ENCODE measurements at regions not wholly inside any gene's neighbourhood (a gene's known extent, or its start where the extent isn't known, plus 50 kb on each side); places are given as distances from the start of the nearest gene placed in this dataset.

DNA sequence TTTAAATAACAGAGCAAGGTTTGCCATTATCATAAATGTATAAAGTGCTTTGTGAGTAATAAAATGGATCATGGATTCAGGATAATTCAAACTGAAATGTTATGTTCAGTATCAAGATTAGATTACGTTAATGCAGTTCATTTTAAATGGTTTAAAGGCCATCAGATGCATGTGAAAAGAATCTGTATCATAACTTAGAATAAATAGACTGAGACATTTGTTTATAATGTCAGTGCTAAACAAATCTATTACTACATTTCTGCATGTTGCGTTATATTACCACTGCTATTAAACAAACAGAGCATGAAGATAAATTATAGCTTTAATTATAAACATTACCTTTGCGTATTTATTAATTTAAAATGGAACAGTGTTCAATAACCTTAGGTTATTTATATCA lies 160.2 kb downstream of the TOX3 start:
- TF ChIP-seq, protein P1, sequence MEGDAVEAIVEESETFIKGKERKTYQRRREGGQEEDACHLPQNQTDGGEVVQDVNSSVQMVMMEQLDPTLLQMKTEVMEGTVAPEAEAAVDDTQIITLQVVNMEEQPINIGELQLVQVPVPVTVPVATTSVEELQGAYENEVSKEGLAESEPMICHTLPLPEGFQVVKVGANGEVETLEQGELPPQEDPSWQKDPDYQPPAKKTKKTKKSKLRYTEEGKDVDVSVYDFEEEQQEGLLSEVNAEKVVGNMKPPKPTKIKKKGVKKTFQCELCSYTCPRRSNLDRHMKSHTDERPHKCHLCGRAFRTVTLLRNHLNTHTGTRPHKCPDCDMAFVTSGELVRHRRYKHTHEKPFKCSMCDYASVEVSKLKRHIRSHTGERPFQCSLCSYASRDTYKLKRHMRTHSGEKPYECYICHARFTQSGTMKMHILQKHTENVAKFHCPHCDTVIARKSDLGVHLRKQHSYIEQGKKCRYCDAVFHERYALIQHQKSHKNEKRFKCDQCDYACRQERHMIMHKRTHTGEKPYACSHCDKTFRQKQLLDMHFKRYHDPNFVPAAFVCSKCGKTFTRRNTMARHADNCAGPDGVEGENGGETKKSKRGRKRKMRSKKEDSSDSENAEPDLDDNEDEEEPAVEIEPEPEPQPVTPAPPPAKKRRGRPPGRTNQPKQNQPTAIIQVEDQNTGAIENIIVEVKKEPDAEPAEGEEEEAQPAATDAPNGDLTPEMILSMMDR (IDR thresholded peaks at IDR 0.05): no peak
- H3K4me3 ChIP-seq: no peak overlapping the region
- DNase-seq: no peak
- no peak overlapping the region for H3K27ac ChIP-seq
- no peak for ATAC-seq
- no peaks in the 10 kb centered on the region for H3K36me3 ChIP-seq (ENCODE audit: insufficient read depth in 1 of 2, low read depth in 1 of 2)
- intact Hi-C loops (cut with DNase I): no loop called here
- no peaks in the 10 kb centered on the region for H3K27me3 ChIP-seq (ENCODE audit: insufficient read depth in 3 of 3, low read length in 2 of 3)
- H3K4me1 ChIP-seq: no peaks in the 10 kb centered on the region
- no peaks in the 10 kb centered on the region for H3K9me3 ChIP-seq
- 89 to 92% (median 92%) methylated on average over 3 of the region's 3 CpGs for WGBS, 3 donors

DNA sequence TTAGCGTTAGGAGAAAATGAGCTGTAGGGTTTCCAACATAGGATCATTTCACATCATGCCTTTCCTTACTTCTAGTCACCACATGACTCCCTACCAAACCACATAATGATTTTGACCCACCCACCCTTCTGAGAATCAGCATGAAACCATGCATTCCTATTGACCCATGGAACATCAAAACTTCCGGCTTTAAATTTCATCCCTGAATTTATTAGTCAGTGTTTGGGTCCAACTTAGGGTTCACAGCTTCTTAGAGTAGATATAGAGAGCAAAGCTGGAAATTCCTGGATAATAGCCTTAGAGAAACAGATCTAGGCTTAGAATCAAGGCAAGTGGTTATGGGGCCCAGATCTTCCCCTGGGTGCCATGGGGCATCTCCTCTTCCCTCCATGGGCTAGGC lies 162.6 kb downstream of the TOX3 start:
- Histone ChIP-seq H3K27ac (no peak overlapping the region), H3K4me3 (no peak overlapping the region), H3K36me3 (ENCODE audit: insufficient read depth in 1 of 2, low read depth in 1 of 2) (no peaks in the 10 kb centered on the region), H3K4me1 (no peaks in the 10 kb centered on the region), H3K9me3 (no peaks in the 10 kb centered on the region), H3K27me3 (ENCODE audit: insufficient read depth in 3 of 3, low read length in 2 of 3) (no peaks in the 10 kb centered on the region)
- no peak for DNase-seq
- intact Hi-C loops (cut with DNase I): no loop called here
- TF ChIP-seq, protein P1 (IDR thresholded peaks at IDR 0.05): no peak
- ATAC-seq: no peak
- 90 to 97% (median 91%) methylated on average over 2 of the region's 2 CpGs for WGBS, 3 donors

DNA sequence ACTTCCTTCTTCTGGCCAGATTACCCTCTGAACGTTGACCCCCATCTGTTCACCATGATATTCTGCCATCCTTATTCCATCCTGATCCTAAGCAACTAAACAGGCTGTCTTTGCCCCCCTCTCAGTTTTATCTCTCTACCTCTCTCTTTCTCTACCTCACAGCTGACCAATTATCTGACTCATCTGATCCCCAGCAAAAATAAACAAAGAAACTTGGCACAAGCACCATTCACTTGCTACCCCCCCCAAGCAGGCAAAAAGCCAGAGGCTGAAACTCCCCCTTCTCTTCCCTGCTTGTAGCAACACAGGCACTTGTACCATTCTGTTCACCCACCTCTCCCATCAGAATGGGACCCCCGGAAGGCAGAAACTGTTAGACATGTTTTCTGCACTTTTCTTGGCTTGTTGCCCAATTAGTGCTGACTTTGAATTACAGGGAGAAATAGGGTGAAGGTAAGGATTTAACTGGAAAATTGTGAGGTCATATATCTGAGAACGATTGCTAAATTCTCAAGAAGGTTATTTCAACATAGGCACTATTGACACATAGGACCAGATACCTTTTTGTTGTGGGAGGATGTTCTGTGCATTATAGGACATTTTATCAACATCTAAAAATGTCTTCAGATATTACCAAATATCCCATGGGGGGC lies 163.2 kb downstream of the TOX3 start:
- intact Hi-C loops (cut with DNase I): no loop called here
- Histone ChIP-seq H3K4me3 (no peak overlapping the region), H3K4me1 (no peaks in the 10 kb centered on the region), H3K36me3 (ENCODE audit: insufficient read depth in 1 of 2, low read depth in 1 of 2) (no peaks in the 10 kb centered on the region), H3K27ac (no peak overlapping the region), H3K9me3 (no peaks in the 10 kb centered on the region), H3K27me3 (ENCODE audit: insufficient read depth in 3 of 3, low read length in 2 of 3) (no peaks in the 10 kb centered on the region)
- TF ChIP-seq, protein P1 (IDR thresholded peaks at IDR 0.05): no peak
- DNase-seq (no peak), ATAC-seq (no peak)
- WGBS, 3 donors: 55 to 68% (median 56%) methylated on average over 3 of the region's 3 CpGs

DNA sequence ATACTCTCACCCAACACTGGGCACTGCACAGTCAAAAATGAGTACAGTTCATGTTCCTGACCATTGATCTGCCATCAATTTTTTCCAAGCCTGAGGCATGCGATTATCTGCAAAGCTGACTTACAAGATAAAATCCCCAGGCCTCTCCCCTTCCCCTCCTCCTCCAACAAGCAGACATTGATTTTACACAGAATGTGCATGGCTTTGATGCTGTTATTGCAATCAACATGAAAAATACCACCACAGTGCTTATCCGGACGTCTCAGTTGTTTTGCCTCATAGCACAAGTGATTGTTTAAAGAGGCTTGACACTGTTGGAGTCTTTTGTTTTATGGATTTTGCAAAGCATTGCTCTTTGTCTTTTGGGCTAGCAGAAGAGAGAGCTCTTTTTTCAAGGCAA lies 163.8 kb downstream of the TOX3 start:
- no peaks in the 10 kb centered on the region for H3K27me3 ChIP-seq (ENCODE audit: insufficient read depth in 3 of 3, low read length in 2 of 3)
- H3K9me3 ChIP-seq: no peaks in the 10 kb centered on the region
- H3K4me1 ChIP-seq: no peaks in the 10 kb centered on the region
- DNase-seq: no peak
- TF ChIP-seq, protein P1 (IDR thresholded peaks at IDR 0.05): no peak
- no peak overlapping the region for H3K4me3 ChIP-seq
- 70 to 77% (median 73%) methylated on average over 3 of the region's 3 CpGs for WGBS, 3 donors
- no peak overlapping the region for H3K27ac ChIP-seq
- no peaks in the 10 kb centered on the region for H3K36me3 ChIP-seq (ENCODE audit: insufficient read depth in 1 of 2, low read depth in 1 of 2)
- intact Hi-C loops (cut with DNase I): no loop called here
- ATAC-seq: no peak

DNA sequence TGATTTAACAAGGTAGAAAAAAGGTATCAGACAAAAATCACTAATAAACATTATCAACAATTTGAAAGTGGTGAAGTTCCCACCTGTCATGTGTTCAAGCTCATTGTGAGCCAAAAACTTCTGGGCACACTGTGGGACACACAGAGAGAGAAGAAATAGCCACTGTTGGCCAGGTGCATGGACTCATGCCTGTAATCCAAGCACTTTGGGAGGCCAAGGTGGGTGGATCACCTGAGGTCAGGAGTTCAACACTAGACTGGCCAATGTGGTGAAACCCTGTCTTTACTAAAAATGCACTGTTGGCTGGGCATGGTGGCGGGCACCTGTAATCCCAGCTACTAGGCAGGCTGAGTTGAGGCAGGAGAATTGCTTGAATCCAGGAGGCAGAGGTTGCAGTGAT lies 167.4 kb downstream of the TOX3 start:
- Histone ChIP-seq H3K9me3 (no peaks in the 10 kb centered on the region), H3K36me3 (ENCODE audit: insufficient read depth in 1 of 2, low read depth in 1 of 2) (no peaks in the 10 kb centered on the region), H3K27me3 (ENCODE audit: insufficient read depth in 3 of 3, low read length in 2 of 3) (no peaks in the 10 kb centered on the region), H3K4me1 (no peaks in the 10 kb centered on the region), H3K4me3 (no peak overlapping the region), H3K27ac (no peak overlapping the region)
- 83 to 93% (median 88%) methylated on average over 1 of the region's 1 CpG for WGBS, 3 donors
- TF ChIP-seq, protein P1 (IDR thresholded peaks at IDR 0.05): no peak
- DNase-seq (no peak), ATAC-seq (no peak)
- intact Hi-C loops (cut with DNase I): no loop called here

Measured in psoas muscle (tissue), 7 donors.